Gastroesophageal sphincter (tissue), 4 donors: ENCODE measurements at regions not wholly inside any gene's neighbourhood (a gene's known extent, or its start where the extent isn't known, plus 50 kb on each side); places are given as distances from the start of the nearest gene placed in this dataset.
"Not testable (repeated sequence)": the region's sequence is repeated elsewhere in the genome, so short reads cannot be mapped to it uniquely, and the experiment has no call there.

Experiments
- ATAC-seq: fragments of 150-250 bp; one replicate; pipeline ENCODE4 v1.9.1; 2016; ENCODE audit warnings: mild to moderate bottlenecking, moderate library complexity
- H3K27ac ChIP-seq, 4 donors: fragments of 200-600 bp; sonication (generic) in 3 of 4; 1 replicate in 3 of 4; 2 replicates in 1 of 4; pipeline ENCODE4 v1.5.1; 2016 to 2019
- H3K27me3 ChIP-seq: fragments of 200-600 bp; sonication (generic); one replicate; pipeline ENCODE4 v1.5.1; 2019
- H3K36me3 ChIP-seq, 2 donors: fragments of 200-600 bp; sonication (generic); one replicate each; pipeline ENCODE4 v1.5.1; 2019; ENCODE audit warnings: control low read depth in 1 of 2
- H3K4me1 ChIP-seq, 3 donors: fragments of 200-600 bp; sonication (generic); 1 replicate in 2 of 3; 2 replicates in 1 of 3; pipeline ENCODE4 v1.5.1; 2016 to 2019; ENCODE audit warnings: control low read depth in 2 of 3
- H3K4me3 ChIP-seq, 2 donors: fragments of 200-600 bp; sonication (generic); one replicate each; pipeline ENCODE4 v1.5.1; 2019; ENCODE audit warnings: mild to moderate bottlenecking in 1 of 2, moderate library complexity in 1 of 2
- H3K9me3 ChIP-seq, 3 donors: fragments of 200-600 bp; sonication (generic); one replicate each; pipeline ENCODE4 v1.5.1; 2017 to 2019; ENCODE audit warnings: control low read depth in 2 of 3
- CTCF ChIP-seq, 4 experiments: fragments of 200-600 bp in 2 of 4; fragments of 450-650 bp in 2 of 4; sonication (generic) in 1 of 4; IDR thresholded peaks; one replicate each; pipeline ENCODE4 v1.5.1; 2017 to 2019; ENCODE audit warnings: antibody characterized with exemption in 4 of 4, mild to moderate bottlenecking in 2 of 4, moderate library complexity in 2 of 4
- EP300 ChIP-seq: sonication (generic); formaldehyde crosslinking; IDR thresholded peaks from one replicate; pipeline ENCODE4 v1.6.1; 2017; ENCODE audit warnings: antibody characterized with exemption, mild to moderate bottlenecking
- POLR2A ChIP-seq, 2 donors: fragments of 450-650 bp; IDR thresholded peaks; one replicate each; pipeline ENCODE4 v1.6.1; 2017; ENCODE audit warnings: antibody characterized with exemption in 2 of 2, mild to moderate bottlenecking in 2 of 2, moderate library complexity in 1 of 2
- POLR2AphosphoS5 ChIP-seq: sonication (generic); formaldehyde crosslinking; IDR thresholded peaks from one replicate; pipeline ENCODE4 v1.6.1; 2017; ENCODE audit warnings: antibody characterized with exemption
- WGBS, 2 donors: methylation state at CpG; one replicate each; pipeline ENCODE4 v1.1.5; 2018; ENCODE audit warnings: low coverage in 1 of 2; 5-methylcytosine and 5-hydroxymethylcytosine counted together

GRCh38 chr15:20272422-20273184 is 269.0 kb downstream of the GOLGA6L6 start:
- Histone ChIP-seq H3K9me3 (peaks cover 0 to 30% (median 0%) of the 10 kb centered on the region in 3 donors), H3K4me3 (no peak overlapping the region), H3K27me3 (peaks cover 14% of the 10 kb centered on the region), H3K4me1 (no peaks in the 10 kb centered on the region), H3K27ac (no peak overlapping the region), H3K36me3 (no peaks in the 10 kb centered on the region)
- TF ChIP-seq EP300, result no peak
- TF ChIP-seq POLR2A (IDR thresholded peaks at IDR 0.05), result no peak
- no peak for TF ChIP-seq POLR2AphosphoS5
- TF ChIP-seq CTCF (IDR thresholded peaks at IDR 0.05), result no peak
- ATAC-seq, result no peak
- 63 to 88% methylated on average over 3 to 4 of the region's 14 CpGs for WGBS, 2 donors

GRCh38 chr15:20271647-20272046 is 270.0 kb downstream of the GOLGA6L6 start:
- Histone ChIP-seq H3K4me1 (no peaks in the 10 kb centered on the region), H3K27ac (no peak overlapping the region), H3K27me3 (peaks cover 14% of the 10 kb centered on the region), H3K36me3 (no peaks in the 10 kb centered on the region), H3K4me3 (no peak overlapping the region), H3K9me3 (peaks cover 0 to 22% (median 0%) of the 10 kb centered on the region in 3 donors)
- WGBS, 2 donors, result 43 to 66% methylated on average over 4 to 5 of the region's 5 CpGs
- ATAC-seq, result no peak
- no peak for TF ChIP-seq POLR2A (IDR thresholded peaks at IDR 0.05)

GRCh38 chr15:20269956-20270355 is 271.6 kb downstream of the GOLGA6L6 start:
- 82 to 87% methylated on average over 3 to 5 of the region's 5 CpGs for WGBS, 2 donors
- H3K27me3 ChIP-seq, result peaks cover 14% of the 10 kb centered on the region
- not testable (repeated sequence) for H3K4me1 ChIP-seq, H3K27ac ChIP-seq, ATAC-seq, H3K4me3 ChIP-seq, H3K36me3 ChIP-seq
- peaks cover 0 to 18% (median 0%) of the 10 kb centered on the region in 3 donors for H3K9me3 ChIP-seq

GRCh38 chr15:20267996-20268395 is 273.6 kb downstream of the GOLGA6L6 start:
- not testable (repeated sequence) for H3K4me1 ChIP-seq, H3K36me3 ChIP-seq, H3K27ac ChIP-seq, ATAC-seq, H3K4me3 ChIP-seq, H3K9me3 ChIP-seq
- WGBS, 2 donors, result 80 to 83% methylated on average over 6 of the region's 6 CpGs
- H3K27me3 ChIP-seq, result peaks cover 18% of the 10 kb centered on the region

GRCh38 chr15:20267051-20267730 is 274.4 kb downstream of the GOLGA6L6 start:
- H3K27ac ChIP-seq, H3K4me1 ChIP-seq, H3K9me3 ChIP-seq, ATAC-seq, H3K36me3 ChIP-seq, H3K4me3 ChIP-seq, H3K27me3 ChIP-seq: not testable (repeated sequence)
- WGBS, 2 donors, result 57 to 69% methylated on average over 4 to 6 of the region's 6 CpGs

GRCh38 chr15:20265710-20266109 is 275.9 kb downstream of the GOLGA6L6 start:
- H3K4me3 ChIP-seq, H3K36me3 ChIP-seq, H3K27me3 ChIP-seq, H3K9me3 ChIP-seq, H3K27ac ChIP-seq, H3K4me1 ChIP-seq, ATAC-seq: not testable (repeated sequence)
- WGBS, 2 donors, result 44 to 91% methylated on average over 1 of the region's 1 CpG

- not testable (repeated sequence) for H3K4me3 ChIP-seq, H3K9me3 ChIP-seq, H3K27ac ChIP-seq, ATAC-seq, H3K4me1 ChIP-seq, H3K27me3 ChIP-seq, H3K36me3 ChIP-seq
- WGBS, 2 donors, result 61 to 76% methylated on average over 13 to 16 of the region's 16 CpGs
Measured at GRCh38 chr15:20261321-20262280, 280.0 kb downstream of the GOLGA6L6 start.

- not testable (repeated sequence) for H3K36me3 ChIP-seq, H3K27ac ChIP-seq, H3K4me3 ChIP-seq, H3K4me1 ChIP-seq, H3K9me3 ChIP-seq, ATAC-seq, H3K27me3 ChIP-seq
- 75 to 77% methylated on average over 7 of the region's 7 CpGs for WGBS, 2 donors
Measured at GRCh38 chr15:20260650-20261049, 280.9 kb downstream of the GOLGA6L6 start.

- not testable (repeated sequence) for H3K36me3 ChIP-seq, H3K27me3 ChIP-seq, H3K27ac ChIP-seq, H3K4me3 ChIP-seq, H3K9me3 ChIP-seq, ATAC-seq, H3K4me1 ChIP-seq
- 75 to 82% methylated on average over 7 to 9 of the region's 9 CpGs for WGBS, 2 donors
Measured at GRCh38 chr15:20259559-20260190, 281.9 kb downstream of the GOLGA6L6 start.

- not testable (repeated sequence) for H3K36me3 ChIP-seq, H3K9me3 ChIP-seq, H3K27ac ChIP-seq, H3K4me1 ChIP-seq, ATAC-seq, H3K27me3 ChIP-seq, H3K4me3 ChIP-seq
- 82 to 91% methylated on average over 7 of the region's 7 CpGs for WGBS, 2 donors
Measured at GRCh38 chr15:20256394-20256793, 285.2 kb downstream of the GOLGA6L6 start.

- H3K4me1 ChIP-seq, H3K27ac ChIP-seq, H3K36me3 ChIP-seq, H3K27me3 ChIP-seq, ATAC-seq, H3K9me3 ChIP-seq, H3K4me3 ChIP-seq: not testable (repeated sequence)
- WGBS, 2 donors, result 60 to 67% methylated on average over 1 to 6 of the region's 9 CpGs
Measured at GRCh38 chr15:20255641-20256040, 286.0 kb downstream of the GOLGA6L6 start.
